ENCODE measurements at regions not wholly inside any gene's neighbourhood (a gene's known extent, or its start where the extent isn't known, plus 50 kb on each side); places are given as distances from the start of the nearest gene placed in this dataset.
A peak's percentile ranks its signal among the peaks of the same experiment; 100 is the strongest.

- Histone ChIP-seq H3K27me3 (replicated peaks; ENCODE audit: insufficient read depth) (no peaks in the 10 kb centered on the region), H4K20me1 (ENCODE audit: insufficient read depth) (no peaks in the 10 kb centered on the region), H3K9me3 (ENCODE audit: low read depth) (no peaks in the 10 kb centered on the region), H3K9ac (no peak overlapping the region), H3K9me2 (ENCODE audit: insufficient read depth) (no peaks in the 10 kb centered on the region), H3K27ac (no peak overlapping the region), H3K36me3 (ENCODE audit: low read depth) (no peaks in the 10 kb centered on the region), H3K4me3 (no peak overlapping the region), H3K79me2 (ENCODE audit: insufficient read depth) (no peaks in the 10 kb centered on the region), H3K4me2 (ENCODE audit: unreplicated experiment) (no peak overlapping the region), H3K4me1 (ENCODE audit: insufficient read depth) (no peaks in the 10 kb centered on the region), H3F3A (ENCODE audit: insufficient read depth) (no peaks in the 10 kb centered on the region), H2AFZ (no peak overlapping the region)
- TF ChIP-seq EZH2 (IDR thresholded peaks at IDR 0.05; ENCODE audit: insufficient read depth, poor library complexity, severe bottlenecking), result no peak
- in situ Hi-C loops (cut with MboI), result no loop called here
- no peak for DNase-seq
- WGBS, 2 experiments (ENCODE audit: low coverage in 1 of 2, low lambda C conversion rate in 2 of 2, missing lambda C conversion rate in 2 of 2), result 18 to 28% methylated on average over 4 of the region's 4 CpGs
Observed at GRCh38 chr4:130333241-130333759, 1237.3 kb downstream of the C4orf33 start.

- Histone ChIP-seq H3K9me3 (ENCODE audit: low read depth) (no peaks in the 10 kb centered on the region), H4K20me1 (ENCODE audit: insufficient read depth) (no peaks in the 10 kb centered on the region), H3F3A (ENCODE audit: insufficient read depth) (no peaks in the 10 kb centered on the region), H3K9ac (no peak overlapping the region), H3K36me3 (ENCODE audit: low read depth) (no peaks in the 10 kb centered on the region), H3K79me2 (ENCODE audit: insufficient read depth) (no peaks in the 10 kb centered on the region), H3K27me3 (replicated peaks; ENCODE audit: insufficient read depth) (no peaks in the 10 kb centered on the region), H3K4me3 (no peak overlapping the region), H2AFZ (no peak overlapping the region), H3K9me2 (ENCODE audit: insufficient read depth) (no peaks in the 10 kb centered on the region), H3K27ac (no peak overlapping the region), H3K4me2 (ENCODE audit: unreplicated experiment) (no peak overlapping the region), H3K4me1 (ENCODE audit: insufficient read depth) (no peaks in the 10 kb centered on the region)
- 18 to 25% methylated on average over 5 of the region's 5 CpGs for WGBS, 2 experiments (ENCODE audit: low coverage in 1 of 2, low lambda C conversion rate in 2 of 2, missing lambda C conversion rate in 2 of 2)
- DNase-seq, result no peak
- TF ChIP-seq EZH2phosphoT487 (IDR thresholded peaks at IDR 0.05; ENCODE audit: insufficient read depth, low read depth) (no peak), EZH2 (IDR thresholded peaks at IDR 0.05; ENCODE audit: insufficient read depth, poor library complexity, severe bottlenecking) (no peak)
- in situ Hi-C loops (cut with MboI), result no loop called here
Observed at GRCh38 chr4:130335417-130336194, 1239.7 kb downstream of the C4orf33 start.

- Histone ChIP-seq H3K9ac (no peak overlapping the region), H3K9me2 (ENCODE audit: insufficient read depth) (no peaks in the 10 kb centered on the region), H3K4me1 (ENCODE audit: insufficient read depth) (no peaks in the 10 kb centered on the region), H3K79me2 (ENCODE audit: insufficient read depth) (no peaks in the 10 kb centered on the region), H3K4me3 (no peak overlapping the region), H2AFZ (no peak overlapping the region), H3K36me3 (ENCODE audit: low read depth) (no peaks in the 10 kb centered on the region), H3K27me3 (replicated peaks; ENCODE audit: insufficient read depth) (no peaks in the 10 kb centered on the region), H3K9me3 (ENCODE audit: low read depth) (no peaks in the 10 kb centered on the region), H4K20me1 (ENCODE audit: insufficient read depth) (no peaks in the 10 kb centered on the region), H3K27ac (no peak overlapping the region), H3K4me2 (ENCODE audit: unreplicated experiment) (no peak overlapping the region), H3F3A (ENCODE audit: insufficient read depth) (no peaks in the 10 kb centered on the region)
- TF ChIP-seq EZH2 (IDR thresholded peaks at IDR 0.05; ENCODE audit: insufficient read depth, poor library complexity, severe bottlenecking) (no peak), EZH2phosphoT487 (IDR thresholded peaks at IDR 0.05; ENCODE audit: insufficient read depth, low read depth) (no peak)
- peak; percentile 30 for DNase-seq
- WGBS, 2 experiments (ENCODE audit: low coverage in 1 of 2, low lambda C conversion rate in 2 of 2, missing lambda C conversion rate in 2 of 2), result 16% methylated on average over 5 of the region's 5 CpGs
- in situ Hi-C loops (cut with MboI), result no loop called here
Observed at GRCh38 chr4:130336585-130337217, 1240.7 kb downstream of the C4orf33 start.

GRCh38 chr4:130338851-130339250, 1242.9 kb downstream of the C4orf33 start:
- DNase-seq, result no peak
- Histone ChIP-seq H3F3A (ENCODE audit: insufficient read depth) (no peaks in the 10 kb centered on the region), H4K20me1 (ENCODE audit: insufficient read depth) (no peaks in the 10 kb centered on the region), H3K9me3 (ENCODE audit: low read depth) (no peaks in the 10 kb centered on the region), H3K36me3 (ENCODE audit: low read depth) (no peaks in the 10 kb centered on the region), H3K9ac (no peak overlapping the region), H3K27me3 (replicated peaks; ENCODE audit: insufficient read depth) (no peaks in the 10 kb centered on the region), H3K27ac (no peak overlapping the region), H3K9me2 (ENCODE audit: insufficient read depth) (no peaks in the 10 kb centered on the region), H3K4me2 (ENCODE audit: unreplicated experiment) (no peak overlapping the region), H3K79me2 (ENCODE audit: insufficient read depth) (no peaks in the 10 kb centered on the region), H3K4me1 (ENCODE audit: insufficient read depth) (no peaks in the 10 kb centered on the region), H3K4me3 (no peak overlapping the region), H2AFZ (no peak overlapping the region)
- in situ Hi-C loops (cut with MboI), result no loop called here
- WGBS, 2 experiments (ENCODE audit: low coverage in 1 of 2, low lambda C conversion rate in 2 of 2, missing lambda C conversion rate in 2 of 2), result 26 to 36% methylated on average over 1 of the region's 1 CpG
- TF ChIP-seq EZH2 (IDR thresholded peaks at IDR 0.05; ENCODE audit: insufficient read depth, poor library complexity, severe bottlenecking), result no peak
- no peak for TF ChIP-seq EZH2phosphoT487 (IDR thresholded peaks at IDR 0.05; ENCODE audit: insufficient read depth, low read depth)

All from GM23248 (cell line).